MV-4-11 (cell line): ENCODE measurements at regions not wholly inside any gene's neighbourhood (a gene's known extent, or its start where the extent isn't known, plus 50 kb on each side); places are given as distances from the start of the nearest gene placed in this dataset.

Source experiments
- DNase-seq: peaks from one replicate; lab custom pipeline; 2025; lab: John Stamatoyannopoulos, UW

GRCh38 chr3:146308682-146309081 lies 57.8 kb upstream of the PLSCR4 start:
- no peak for DNase-seq

- DNase-seq, result no peak
These were observed 57.3 kb upstream of the PLSCR4 start for GRCh38 chr3:146308222-146308621.

- DNase-seq, result no peak
These were observed 56.5 kb upstream of the PLSCR4 start for GRCh38 chr3:146307456-146307725.

GRCh38 chr3:146306656-146307455 lies 56.0 kb upstream of the PLSCR4 start:
- DNase-seq, result no peak

DNA sequence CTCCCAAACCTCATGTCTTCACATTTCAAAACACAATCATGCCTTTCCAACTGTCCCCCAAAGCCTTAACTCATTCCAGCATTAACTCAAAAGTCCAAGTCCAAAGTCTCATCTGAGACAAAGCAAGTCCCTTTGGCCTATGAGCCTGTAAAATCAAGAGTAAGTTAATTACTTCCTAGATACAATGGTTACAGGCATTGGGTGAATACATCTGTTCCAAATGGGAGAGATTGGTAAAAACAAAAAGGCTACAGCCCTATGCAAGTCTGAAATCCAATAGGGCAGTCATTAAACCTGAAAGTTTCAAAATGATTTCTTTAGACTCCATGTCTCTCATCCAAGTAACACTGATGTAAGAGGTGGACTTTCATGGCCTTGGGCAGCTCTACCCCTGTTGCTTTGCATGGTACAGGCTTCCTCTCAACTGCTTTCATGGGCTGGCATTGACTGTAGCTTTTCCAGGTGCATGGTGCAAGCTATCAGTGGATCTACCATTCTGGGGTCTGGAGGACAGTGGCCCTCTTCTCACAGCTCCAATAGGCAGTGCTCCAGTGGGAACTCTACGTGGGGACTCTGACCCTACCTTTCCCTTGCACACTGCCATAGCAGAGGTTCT lies 55.0 kb upstream of the PLSCR4 start:
- no peak for DNase-seq

- DNase-seq, result no peak
These were observed 49.9 kb upstream of the PLSCR4 start for GRCh38 chr3:146300768-146301167.
